GM23248 (cell line): ENCODE measurements at regions not wholly inside any gene's neighbourhood (a gene's known extent, or its start where the extent isn't known, plus 50 kb on each side); places are given as distances from the start of the nearest gene placed in this dataset.
A peak's percentile ranks its signal among the peaks of the same experiment; 100 is the strongest.

Experiments used
- DNase-seq: peaks from one replicate; pipeline ENCODE4 v3.0.0-alpha.2; 2015
- H2AFZ ChIP-seq: fragments of 200-600 bp; sonication (generic); 2 replicates; pipeline ENCODE4 v1.6.1; 2016; ENCODE audit warnings: antibody characterized with exemption
- H3F3A ChIP-seq: fragments of 200-600 bp; sonication (generic); 2 replicates; pipeline ENCODE4 v1.6.1; 2016; ENCODE audit warnings: mild to moderate bottlenecking, antibody characterized with exemption, mixed run types; ENCODE audit not compliant: insufficient read depth
- H3K27ac ChIP-seq: fragments of 200-600 bp; sonication (generic); 2 replicates; pipeline ENCODE4 v1.5.1; 2016; ENCODE audit warnings: mild to moderate bottlenecking
- H3K27me3 ChIP-seq: fragments of 200-600 bp; sonication (generic); replicated peaks from 2 replicates; pipeline ENCODE4 v1.6.1; 2016; ENCODE audit warnings: mild to moderate bottlenecking; ENCODE audit not compliant: insufficient read depth
- H3K36me3 ChIP-seq: fragments of 200-600 bp; sonication (generic); 2 replicates; pipeline ENCODE4 v1.6.1; 2016; ENCODE audit warnings: low read depth, mild to moderate bottlenecking
- H3K4me1 ChIP-seq: fragments of 200-600 bp; sonication (generic); 2 replicates; pipeline ENCODE4 v1.6.1; 2016; ENCODE audit warnings: mild to moderate bottlenecking; ENCODE audit not compliant: insufficient read depth
- H3K4me2 ChIP-seq: fragments of 200-600 bp; sonication (generic); one replicate; pipeline ENCODE4 v1.6.1; 2016; ENCODE audit warnings: mild to moderate bottlenecking; ENCODE audit not compliant: unreplicated experiment
- H3K4me3 ChIP-seq: fragments of 200-600 bp; sonication (generic); 2 replicates; pipeline ENCODE4 v1.5.1; 2016; ENCODE audit warnings: mild to moderate bottlenecking
- H3K79me2 ChIP-seq: fragments of 200-600 bp; sonication (generic); 2 replicates; pipeline ENCODE4 v1.6.1; 2016; ENCODE audit warnings: mild to moderate bottlenecking; ENCODE audit not compliant: insufficient read depth
- H3K9ac ChIP-seq: fragments of 200-600 bp; sonication (generic); 2 replicates; pipeline ENCODE4 v1.6.1; 2016; ENCODE audit warnings: mild to moderate bottlenecking
- H3K9me2 ChIP-seq: fragments of 200-600 bp; sonication (generic); 2 replicates; pipeline ENCODE4 v1.6.1; 2016; ENCODE audit warnings: mixed run types, mild to moderate bottlenecking, moderate library complexity; ENCODE audit not compliant: insufficient read depth
- H3K9me3 ChIP-seq: fragments of 200-600 bp; sonication (generic); one replicate; pipeline ENCODE4 v1.6.1; 2017; ENCODE audit warnings: low read depth
- H4K20me1 ChIP-seq: fragments of 200-600 bp; sonication (generic); 2 replicates; pipeline ENCODE4 v1.6.0; 2016; ENCODE audit not compliant: insufficient read depth
- EZH2 ChIP-seq: fragments of 200-600 bp; sonication (generic); IDR thresholded peaks from 2 replicates; pipeline ENCODE4 v1.6.1; 2018; ENCODE audit warnings: antibody characterized with exemption, mild to moderate bottlenecking; ENCODE audit not compliant: insufficient read depth, poor library complexity, severe bottlenecking
- EZH2phosphoT487 ChIP-seq: fragments of 200-600 bp; sonication (generic); IDR thresholded peaks from 2 replicates; pipeline ENCODE4 v1.6.1; 2018; ENCODE audit warnings: antibody characterized with exemption, moderate library complexity, mild to moderate bottlenecking, low read depth; ENCODE audit not compliant: insufficient read depth
- WGBS, 2 experiments: methylation state at CpG; one replicate each; pipeline ENCODE4 v1.1.6; 2015 to 2017; ENCODE audit warnings: low lambda C conversion rate in 2 of 2, low coverage in 1 of 2; ENCODE audit errors: missing lambda C conversion rate in 2 of 2; 5-methylcytosine and 5-hydroxymethylcytosine counted together
- in situ Hi-C: fragments of 300-500 bp; cut with MboI; formaldehyde crosslinking; loops from 2 replicates; pipeline ENCODE4 v1.15.0; 2020

GRCh38 chr7:25862261-25863004 lies 289.6 kb upstream of the NFE2L3 start:
- 0 out of 2 replicates have a peak, but pooled peaks cover 4% of the 10 kb centered on the region for H3K4me1 ChIP-seq
- H3K9me2 ChIP-seq: no peaks in the 10 kb centered on the region
- no peaks in the 10 kb centered on the region for H4K20me1 ChIP-seq
- peaks cover 8% of the 10 kb centered on the region for H3F3A ChIP-seq
- in situ Hi-C loops: loop anchor here (10.0 kb wide), 1 partner anchor 1292 kb away; the partner anchor contains the start of genes HOXA3 and HOXA7
- H3K27ac ChIP-seq: peak overlapping the region; percentile 70; the same call in 1 of the 2 replicates
- peak overlapping the region; percentile 93 for H2AFZ ChIP-seq
- H3K4me3 ChIP-seq: peak overlapping the region; percentile 80
- no peaks in the 10 kb centered on the region for H3K9me3 ChIP-seq
- no peaks in the 10 kb centered on the region for H3K36me3 ChIP-seq
- TF ChIP-seq EZH2phosphoT487 (no peak), EZH2 (no peak)
- 1% methylated on average over 45 of the region's 45 CpGs for whole genome bisulfite sequencing, 2 experiments
- no peak overlapping the region; the same call in 1 of the 2 replicates for H3K9ac ChIP-seq
- peak overlapping the region; percentile 56 for H3K4me2 ChIP-seq
- H3K79me2 ChIP-seq: no peaks in the 10 kb centered on the region
- H3K27me3 ChIP-seq: peaks cover 44% of the 10 kb centered on the region
- DNase-seq: peak; percentile 100

DNA sequence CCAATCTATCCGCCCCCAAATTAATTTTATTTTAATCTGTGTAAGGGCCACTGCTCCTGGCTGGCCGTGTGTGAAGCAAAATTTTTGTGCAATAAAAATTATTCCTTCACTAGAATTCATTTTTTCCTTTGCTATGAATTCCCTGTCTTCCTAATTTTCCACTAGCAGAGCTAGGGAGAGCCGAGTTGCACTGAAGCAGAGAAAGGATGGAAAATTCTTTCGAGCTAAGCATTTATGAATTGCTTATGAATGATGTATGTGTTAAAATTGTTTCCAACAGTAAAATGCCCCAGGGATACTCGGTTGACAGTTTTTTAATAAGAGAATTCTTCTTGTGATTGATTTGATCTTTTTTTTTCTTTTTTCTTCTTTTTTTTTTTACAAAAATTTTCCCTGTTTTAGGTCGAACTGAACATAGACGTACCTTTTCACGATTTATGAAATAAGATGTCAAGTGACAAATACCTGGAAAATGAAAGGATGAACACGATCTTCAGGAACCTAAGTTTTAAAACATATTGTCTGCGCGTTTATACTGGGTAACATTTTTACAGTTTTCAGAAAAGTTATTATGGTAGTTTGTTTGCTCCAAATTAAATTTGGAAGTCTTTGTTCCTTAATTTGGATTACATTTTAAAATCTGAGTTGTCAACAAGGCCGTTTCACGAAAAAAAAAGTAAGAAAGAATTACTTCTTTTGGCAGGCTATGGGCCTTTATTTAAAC lies 288.8 kb upstream of the NFE2L3 start:
- Histone ChIP-seq H3F3A (peaks cover 8% of the 10 kb centered on the region), H3K4me1 (0 out of 2 replicates have a peak, but pooled peaks cover 4% of the 10 kb centered on the region), H3K36me3 (no peaks in the 10 kb centered on the region), H3K27ac (no peak overlapping the region), H3K4me2 (peak overlapping the region; percentile 56), H3K9me2 (no peaks in the 10 kb centered on the region), H3K9me3 (no peaks in the 10 kb centered on the region), H3K27me3 (peaks cover 52% of the 10 kb centered on the region), H3K9ac (no peak overlapping the region), H3K79me2 (no peaks in the 10 kb centered on the region), H2AFZ (peak overlapping the region; percentile 35; the same call in 1 of the 2 replicates), H3K4me3 (peak overlapping the region; percentile 33; the same call in 1 of the 2 replicates), H4K20me1 (no peaks in the 10 kb centered on the region)
- no peak for DNase-seq
- in situ Hi-C loops: loop anchor here (10.0 kb wide), 1 partner anchor 1292 kb away; the partner anchor contains the start of genes HOXA3 and HOXA7
- 34 to 37% methylated on average over 13 of the region's 13 CpGs for WGBS, 2 experiments
- TF ChIP-seq EZH2phosphoT487: no peak
- no peak for TF ChIP-seq EZH2

- 53 to 54% methylated on average over 3 of the region's 3 CpGs for WGBS, 2 experiments
- Histone ChIP-seq H4K20me1 (no peaks in the 10 kb centered on the region), H3K27ac (no peak overlapping the region), H3K9ac (no peak overlapping the region), H3K4me3 (no peak overlapping the region), H3K9me2 (no peaks in the 10 kb centered on the region), H3K9me3 (no peaks in the 10 kb centered on the region), H3K36me3 (no peaks in the 10 kb centered on the region), H3K79me2 (no peaks in the 10 kb centered on the region), H3K4me1 (0 out of 2 replicates have a peak, but pooled peaks cover 4% of the 10 kb centered on the region), H3K27me3 (peaks cover 57% of the 10 kb centered on the region), H2AFZ (no peak overlapping the region), H3K4me2 (no peak overlapping the region), H3F3A (peaks cover 8% of the 10 kb centered on the region)
- DNase-seq: no peak
- in situ Hi-C loops: loop anchor here (10.0 kb wide), 1 partner anchor 1291 kb away; the partner anchor contains the start of genes HOXA3 and HOXA7
- TF ChIP-seq EZH2phosphoT487 (no peak), EZH2 (peak; percentile 66)
Observed at GRCh38 chr7:25863729-25864110, 288.3 kb upstream of the NFE2L3 start.

GRCh38 chr7:25864511-25864910 lies 287.5 kb upstream of the NFE2L3 start:
- in situ Hi-C loops: loop anchor here (10.0 kb wide), 1 partner anchor 1290 kb away; the partner anchor contains the start of genes HOXA3 and HOXA7
- no peaks in the 10 kb centered on the region for H3K9me3 ChIP-seq
- peak; percentile 75 for TF ChIP-seq EZH2
- TF ChIP-seq EZH2phosphoT487: no peak
- no peaks in the 10 kb centered on the region for H4K20me1 ChIP-seq
- H3F3A ChIP-seq: peaks cover 8% of the 10 kb centered on the region
- no peaks in the 10 kb centered on the region for H3K9me2 ChIP-seq
- H3K4me1 ChIP-seq: 0 out of 2 replicates have a peak, but pooled peaks cover 4% of the 10 kb centered on the region
- peaks cover 63% of the 10 kb centered on the region for H3K27me3 ChIP-seq
- no peaks in the 10 kb centered on the region for H3K36me3 ChIP-seq
- no peak overlapping the region for H3K4me3 ChIP-seq
- H2AFZ ChIP-seq: no peak overlapping the region
- H3K9ac ChIP-seq: no peak overlapping the region
- DNase-seq: no peak
- H3K27ac ChIP-seq: no peak overlapping the region
- H3K79me2 ChIP-seq: no peaks in the 10 kb centered on the region
- H3K4me2 ChIP-seq: no peak overlapping the region
- 4 to 7% methylated on average over 1 of the region's 1 CpG for WGBS, 2 experiments
